IMR-90 (cell line): ENCODE measurements at regions not wholly inside any gene's neighbourhood (a gene's known extent, or its start where the extent isn't known, plus 50 kb on each side); places are given as distances from the start of the nearest gene placed in this dataset.
A peak's percentile ranks its signal among the peaks of the same experiment; 100 is the strongest.

ENCODE experiments used
- ATAC-seq: fragments of 200-7000 bp; cut with Tn5 transposase; 2 replicates; pipeline ENCODE4 v1.9.1; 2020; ENCODE audit warnings: low read depth, mild to moderate bottlenecking, moderate library complexity
- BruUV-seq: library from RNA; stranded (reverse); fragments of 400-500 nt; replicated peaks from 2 replicates; lab custom pipeline; 2021; lab: Mats Ljungman, UMichigan
- CTCF ChIA-PET: fragments of 300-600 bp; formaldehyde crosslinking; extraction: SDS; loops from one replicate; lab custom pipeline; 2021; ENCODE audit warnings: antibody characterized with exemption; lab: Yijun Ruan, JAX
- POLR2A ChIA-PET: fragments of 300-600 bp; sonication (Branson Sonifier 250); formaldehyde crosslinking; loops from one replicate; lab custom pipeline; 2022; ENCODE audit warnings: antibody characterized with exemption; ENCODE audit not compliant: unreplicated experiment; lab: Charles Lee
- DNase-seq: peaks from one replicate; pipeline ENCODE4 v3.0.0; 2013
- H2AFZ ChIP-seq: replicated peaks from 2 replicates; pipeline ENCODE3; 2013; ENCODE audit warnings: low read length, mild to moderate bottlenecking; ENCODE audit not compliant: poor library complexity
- H2AK5ac ChIP-seq: 2 replicates; pipeline ENCODE4 v1.6.1; 2013; ENCODE audit warnings: low read depth, low read length, inconsistent platforms
- H2AK9ac ChIP-seq: replicated peaks from 2 replicates; pipeline ENCODE3; 2013; ENCODE audit warnings: mild to moderate bottlenecking, low read depth, low read length, moderate library complexity; ENCODE audit not compliant: poor library complexity
- H2BK120ac ChIP-seq: 2 replicates; pipeline ENCODE4 v1.6.1; 2013; ENCODE audit warnings: low read depth, low read length, inconsistent platforms
- H2BK15ac ChIP-seq: 3 replicates; pipeline ENCODE4 v1.6.1; 2013; ENCODE audit warnings: low read depth, low read length, inconsistent platforms
- H2BK20ac ChIP-seq: 2 replicates; pipeline ENCODE4 v1.6.1; 2013; ENCODE audit warnings: low read depth, mild to moderate bottlenecking, inconsistent platforms, low read length, moderate library complexity
- H2BK5ac ChIP-seq: 2 replicates; pipeline ENCODE4 v1.6.1; 2013; ENCODE audit warnings: mild to moderate bottlenecking, low read depth, low read length, inconsistent platforms; ENCODE audit not compliant: poor library complexity, severe bottlenecking
- H3K14ac ChIP-seq: replicated peaks from 2 replicates; pipeline ENCODE4 v1.6.1; 2013; ENCODE audit warnings: low read depth, low read length, inconsistent platforms
- H3K18ac ChIP-seq: 2 replicates; pipeline ENCODE4 v1.6.1; 2013; ENCODE audit warnings: low read depth, low read length, control low read depth
- H3K23ac ChIP-seq: 2 replicates; pipeline ENCODE4 v1.6.1; 2013; ENCODE audit warnings: low read depth, low read length, inconsistent platforms
- H3K27ac ChIP-seq: 2 replicates; pipeline ENCODE4 v1.5.1; 2013; ENCODE audit warnings: mild to moderate bottlenecking, control low read depth, low read length; ENCODE audit not compliant: insufficient read depth
- H3K27me3 ChIP-seq: 2 replicates; pipeline ENCODE4 v1.6.1; 2013; ENCODE audit warnings: low read length; ENCODE audit not compliant: control insufficient read depth, insufficient read depth
- H3K36me3 ChIP-seq: 2 replicates; pipeline ENCODE4 v1.6.1; 2013; ENCODE audit warnings: low read length, mixed read lengths; ENCODE audit not compliant: control insufficient read depth, insufficient read depth
- H3K4ac ChIP-seq: 2 replicates; pipeline ENCODE4 v1.6.1; 2013; ENCODE audit warnings: low read depth, low read length, inconsistent platforms
- H3K4me1 ChIP-seq: 2 replicates; pipeline ENCODE4 v1.6.1; 2013; ENCODE audit warnings: low read length, mixed read lengths; ENCODE audit not compliant: control insufficient read depth, insufficient read depth
- H3K4me2 ChIP-seq: 2 replicates; pipeline ENCODE4 v1.6.1; 2013; ENCODE audit warnings: low read depth, mild to moderate bottlenecking, control low read depth, low read length, moderate library complexity
- H3K4me3 ChIP-seq: 2 replicates; pipeline ENCODE4 v1.5.1; 2013; ENCODE audit warnings: low read depth, mild to moderate bottlenecking, control low read depth, low read length, moderate library complexity; ENCODE audit not compliant: insufficient read depth
- H3K56ac ChIP-seq: 2 replicates; pipeline ENCODE4 v1.6.1; 2013; ENCODE audit warnings: low read length, inconsistent platforms; ENCODE audit not compliant: insufficient read depth; ENCODE audit errors: extremely low read depth
- H3K79me1 ChIP-seq, 2 experiments: 2 replicates each; pipeline ENCODE4 v1.6.1; 2013; ENCODE audit warnings: low read length in 2 of 2, inconsistent platforms in 1 of 2, low read depth in 1 of 2
- H3K9ac ChIP-seq: 2 replicates; pipeline ENCODE4 v1.6.1; 2013; ENCODE audit warnings: low read depth, low read length, control low read depth
- H3K9me1 ChIP-seq: 2 replicates; pipeline ENCODE4 v1.6.1; 2013; ENCODE audit warnings: low read length, inconsistent platforms; ENCODE audit not compliant: insufficient read depth
- H3K9me3 ChIP-seq: 2 replicates; pipeline ENCODE4 v1.6.1; 2013; ENCODE audit warnings: low read length; ENCODE audit not compliant: control insufficient read depth, insufficient read depth
- H4K20me1 ChIP-seq: 2 replicates; pipeline ENCODE4 v1.6.1; 2013; ENCODE audit warnings: low read length, inconsistent platforms; ENCODE audit not compliant: insufficient read depth
- H4K5ac ChIP-seq: 2 replicates; pipeline ENCODE4 v1.6.1; 2013; ENCODE audit warnings: mild to moderate bottlenecking, low read depth, low read length, control low read depth
- H4K8ac ChIP-seq, 2 experiments: 2 replicates each; pipeline ENCODE4 v1.6.1; 2013; ENCODE audit warnings: low read depth in 2 of 2, low read length in 2 of 2, control low read depth in 1 of 2, inconsistent platforms in 1 of 2
- H4K91ac ChIP-seq: 2 replicates; pipeline ENCODE4 v1.6.1; 2013; ENCODE audit warnings: low read depth, low read length, inconsistent platforms; ENCODE audit not compliant: insufficient read depth
- POLR2A ChIP-seq: IDR thresholded peaks from 2 replicates; pipeline ENCODE4 v1.6.1; 2012; ENCODE audit warnings: mild to moderate bottlenecking, low read depth, low read length
- RCOR1 ChIP-seq: IDR thresholded peaks from 2 replicates; pipeline ENCODE4 v1.6.1; 2012; ENCODE audit warnings: mild to moderate bottlenecking, low read length, improper control_type of control experiment; ENCODE audit not compliant: insufficient replicate concordance
- SMC3 ChIP-seq: fragments of 150-350 bp; IDR thresholded peaks from 2 replicates; pipeline ENCODE4 v1.6.1; 2016; ENCODE audit warnings: low read depth, mild to moderate bottlenecking, antibody characterized with exemption, low read length, moderate library complexity
- USF2 ChIP-seq: fragments of 150-350 bp; IDR thresholded peaks from 2 replicates; pipeline ENCODE4 v1.6.1; 2017; ENCODE audit warnings: mild to moderate bottlenecking, antibody characterized with exemption, low read length, low read depth
- dilution Hi-C: fragments of 300-500 bp; cut with HindIII; formaldehyde crosslinking; loops from one replicate; pipeline ENCODE4 v1.14.3; 2018; ENCODE audit warnings: low sequenced_read_pairs; ENCODE audit not compliant: unreplicated experiment
- in situ Hi-C: fragments of 300-500 bp; cut with MboI; formaldehyde crosslinking; loops from 3 replicates; pipeline ENCODE4 v1.14.3; 2019; ENCODE audit warnings: low sequenced_read_pairs, inconsistent platforms, mixed read lengths
- intact Hi-C: fragments of 100-400 bp; cut with micrococcal nuclease; formaldehyde crosslinking; loops from 2 replicates; pipeline ENCODE4 v1.10.0; 2022

GRCh38 chr6:140063021-140063399 lies 688.6 kb upstream of the CITED2 start:
- peak overlapping the region; percentile 98 for H3K56ac ChIP-seq
- H4K20me1 ChIP-seq, result no peaks in the 10 kb centered on the region
- H3K9me1 ChIP-seq, result peaks cover 3% of the 10 kb centered on the region; the same call in 1 of the 2 replicates
- peak overlapping the region; percentile 100 for H3K14ac ChIP-seq
- no TSS peak for BruUV-seq
- peaks cover 15% of the 10 kb centered on the region for H3K4me1 ChIP-seq
- dilution Hi-C loops, result no loop called here
- peak overlapping the region; percentile 88 for H2AK9ac ChIP-seq
- ATAC-seq (no peak), DNase-seq (no peak)
- H2AK5ac ChIP-seq, result peak overlapping the region; percentile 100
- peak overlapping the region; percentile 100 for H3K18ac ChIP-seq
- H3K9me3 ChIP-seq, result no peaks in the 10 kb centered on the region
- H3K27me3 ChIP-seq, result no peaks in the 10 kb centered on the region
- intact Hi-C loops, result loop anchor here (2.0 to 5.0 kb wide), 4 partner anchors 374 to 688 kb away; partner anchors contain the start of gene CITED2
- no peak for TF ChIP-seq RCOR1
- TF ChIP-seq SMC3, result no peak
- TF ChIP-seq POLR2A, result no peak
- TF ChIP-seq USF2, result no peak
- H4K5ac ChIP-seq, result peak overlapping the region; percentile 100
- no peaks in the 10 kb centered on the region for H3K36me3 ChIP-seq
- CTCF ChIA-PET, result no interaction called here
- H3K9ac ChIP-seq, result peak overlapping the region; percentile 67
- H3K4me2 ChIP-seq, result peak overlapping the region; percentile 43
- peak overlapping the region; percentile 99 for H3K23ac ChIP-seq
- H2BK5ac ChIP-seq, result peak overlapping the region; percentile 100
- H2BK20ac ChIP-seq, result peak overlapping the region; percentile 100
- H2BK120ac ChIP-seq, result peak overlapping the region; percentile 100
- POLR2A ChIA-PET, result no interaction called here
- in situ Hi-C loops, result no loop called here
- H3K4me3 ChIP-seq, result no peak overlapping the region
- H2BK15ac ChIP-seq, result peak overlapping the region; percentile 100
- peak overlapping the region; percentile 94 to 99 for H4K8ac ChIP-seq
- H3K79me1 ChIP-seq, result no peaks in the 10 kb centered on the region
- peak overlapping the region; percentile 100 for H3K4ac ChIP-seq
- H4K91ac ChIP-seq, result peak overlapping the region; percentile 100
- H3K27ac ChIP-seq, result peak overlapping the region; percentile 100
- peak overlapping the region; percentile 64 for H2AFZ ChIP-seq
